ENCODE measurements at regions not wholly inside any gene's neighbourhood (a gene's known extent, or its start where the extent isn't known, plus 50 kb on each side); places are given as distances from the start of the nearest gene placed in this dataset.

- TF ChIP-seq EZH2 (IDR thresholded peaks at IDR 0.05; ENCODE audit: low read depth, unreplicated experiment), result no peak
- TF ChIP-seq, protein P1, sequence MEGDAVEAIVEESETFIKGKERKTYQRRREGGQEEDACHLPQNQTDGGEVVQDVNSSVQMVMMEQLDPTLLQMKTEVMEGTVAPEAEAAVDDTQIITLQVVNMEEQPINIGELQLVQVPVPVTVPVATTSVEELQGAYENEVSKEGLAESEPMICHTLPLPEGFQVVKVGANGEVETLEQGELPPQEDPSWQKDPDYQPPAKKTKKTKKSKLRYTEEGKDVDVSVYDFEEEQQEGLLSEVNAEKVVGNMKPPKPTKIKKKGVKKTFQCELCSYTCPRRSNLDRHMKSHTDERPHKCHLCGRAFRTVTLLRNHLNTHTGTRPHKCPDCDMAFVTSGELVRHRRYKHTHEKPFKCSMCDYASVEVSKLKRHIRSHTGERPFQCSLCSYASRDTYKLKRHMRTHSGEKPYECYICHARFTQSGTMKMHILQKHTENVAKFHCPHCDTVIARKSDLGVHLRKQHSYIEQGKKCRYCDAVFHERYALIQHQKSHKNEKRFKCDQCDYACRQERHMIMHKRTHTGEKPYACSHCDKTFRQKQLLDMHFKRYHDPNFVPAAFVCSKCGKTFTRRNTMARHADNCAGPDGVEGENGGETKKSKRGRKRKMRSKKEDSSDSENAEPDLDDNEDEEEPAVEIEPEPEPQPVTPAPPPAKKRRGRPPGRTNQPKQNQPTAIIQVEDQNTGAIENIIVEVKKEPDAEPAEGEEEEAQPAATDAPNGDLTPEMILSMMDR (conservative IDR thresholded peaks at IDR 0.05; ENCODE audit: low read depth in 2 of 2), result no peak
- no peak for TF ChIP-seq EZH2phosphoT487 (IDR thresholded peaks at IDR 0.05; ENCODE audit: unreplicated experiment)
- TF ChIP-seq JUNB (IDR thresholded peaks at IDR 0.05; ENCODE audit: unreplicated experiment), result no peak
- no peak for TF ChIP-seq CREB1 (CRISPR knock-in tag; IDR thresholded peaks at IDR 0.05; ENCODE audit: low read depth)
Measured at GRCh38 chr10:65845916-65846315, 1079.9 kb upstream of the LRRTM3 start.
